GM18511 (cell line): ENCODE measurements at regions not wholly inside any gene's neighbourhood (a gene's known extent, or its start where the extent isn't known, plus 50 kb on each side); places are given as distances from the start of the nearest gene placed in this dataset.

Experiments
- ATAC-seq: cut with Tn5 transposase; IDR thresholded peaks from one replicate; pipeline ENCODE4 v1.9.1; 2021; ENCODE audit warnings: mild to moderate bottlenecking, moderate library complexity; ENCODE audit not compliant: unreplicated experiment

DNA sequence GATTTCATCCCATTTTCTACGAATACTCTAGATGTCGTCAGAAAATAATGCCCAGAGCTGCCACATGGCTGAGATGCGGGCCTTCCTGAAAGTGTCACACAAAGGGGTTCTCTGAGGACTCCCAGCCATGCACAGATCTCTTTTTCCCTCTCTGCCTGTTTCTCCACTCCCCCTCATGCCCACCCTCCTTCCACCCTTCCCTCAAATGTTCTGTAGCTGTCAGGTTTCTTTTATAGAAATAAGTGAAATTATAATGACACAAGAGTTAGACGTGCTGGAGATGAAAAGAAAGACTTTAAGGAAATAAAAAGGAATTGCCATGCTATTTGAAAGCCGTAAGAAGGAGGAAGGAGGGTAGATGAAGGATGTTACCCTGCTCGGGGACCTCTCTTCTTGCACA lies 819.3 kb upstream of the CELF2 start:
- no peak for ATAC-seq

DNA sequence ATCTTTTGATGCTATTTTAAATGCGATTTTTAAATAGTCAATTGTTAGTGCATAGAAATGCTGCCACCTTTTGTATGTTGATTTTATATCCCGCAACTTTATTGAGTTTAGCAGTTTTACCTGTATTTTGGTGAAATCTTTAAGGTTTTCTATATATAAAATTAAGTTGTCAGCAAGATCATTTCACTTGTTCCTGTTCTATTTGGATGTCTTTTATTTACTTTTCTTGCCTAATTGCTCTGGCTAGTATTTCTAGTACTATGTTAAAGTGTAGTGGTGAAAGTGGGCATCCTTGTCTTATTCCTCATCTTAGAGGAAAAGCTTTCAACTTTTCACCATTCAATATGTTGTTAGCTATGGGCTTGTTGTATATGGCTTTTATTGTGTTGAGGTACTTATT lies 813.3 kb upstream of the CELF2 start:
- ATAC-seq: no peak

DNA sequence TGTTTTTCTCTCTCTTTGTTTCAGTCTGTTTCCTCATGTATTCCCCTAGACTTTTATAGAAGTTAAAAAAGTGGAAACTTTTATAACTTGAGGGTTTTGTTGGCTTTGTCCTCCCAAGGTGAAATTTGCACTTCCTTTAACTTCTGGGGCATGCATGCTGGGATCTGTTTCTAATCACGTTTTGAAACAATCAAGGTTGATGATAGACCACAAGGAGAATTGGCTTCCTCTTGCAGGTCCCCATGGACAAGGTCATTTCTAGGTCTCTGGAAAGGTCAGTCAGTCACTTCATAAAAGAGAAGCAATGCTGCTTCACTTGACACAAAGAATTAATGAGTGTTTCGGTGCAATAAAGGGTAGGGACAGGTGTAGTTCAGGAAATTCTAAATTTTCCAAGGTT lies 811.8 kb upstream of the CELF2 start:
- no peak for ATAC-seq

DNA sequence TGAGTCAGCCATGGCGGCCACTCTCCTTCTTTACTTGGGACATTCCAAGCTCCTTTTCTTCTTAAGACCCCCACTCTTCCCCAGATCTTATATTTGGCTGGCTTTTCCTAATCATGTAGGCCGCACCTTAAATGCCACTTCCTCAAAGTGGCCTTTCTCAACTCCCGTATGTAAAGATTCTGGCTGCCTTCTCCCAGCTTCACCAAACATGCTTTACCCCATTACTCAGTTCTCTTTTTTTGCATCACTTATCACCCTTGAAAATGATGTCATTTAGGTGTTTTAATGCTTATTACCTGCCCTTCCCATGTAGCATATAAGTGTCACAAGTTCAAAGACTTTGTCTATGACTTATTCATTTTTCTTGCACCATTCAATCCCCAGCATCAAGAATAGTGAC lies 810.1 kb upstream of the CELF2 start:
- ATAC-seq: no peak

DNA sequence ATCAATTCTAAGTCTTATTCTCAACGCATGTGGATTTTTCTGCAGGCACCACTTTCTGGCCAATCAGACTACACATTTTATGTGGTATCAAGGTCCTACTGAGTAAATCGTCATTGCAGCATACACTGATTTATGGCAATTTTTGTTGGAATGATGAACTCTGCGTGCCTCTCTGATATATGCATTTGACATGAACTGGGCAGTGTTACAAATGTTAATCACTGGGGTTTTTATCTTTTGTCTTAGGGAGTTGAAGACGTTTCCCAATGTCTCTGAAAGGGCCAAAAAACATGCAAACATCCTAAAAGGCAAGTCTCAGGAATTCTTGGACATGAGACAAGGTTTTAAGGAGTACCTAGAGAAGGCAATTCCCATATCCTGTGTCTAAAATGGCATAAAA lies 809.5 kb upstream of the CELF2 start:
- no peak for ATAC-seq

DNA sequence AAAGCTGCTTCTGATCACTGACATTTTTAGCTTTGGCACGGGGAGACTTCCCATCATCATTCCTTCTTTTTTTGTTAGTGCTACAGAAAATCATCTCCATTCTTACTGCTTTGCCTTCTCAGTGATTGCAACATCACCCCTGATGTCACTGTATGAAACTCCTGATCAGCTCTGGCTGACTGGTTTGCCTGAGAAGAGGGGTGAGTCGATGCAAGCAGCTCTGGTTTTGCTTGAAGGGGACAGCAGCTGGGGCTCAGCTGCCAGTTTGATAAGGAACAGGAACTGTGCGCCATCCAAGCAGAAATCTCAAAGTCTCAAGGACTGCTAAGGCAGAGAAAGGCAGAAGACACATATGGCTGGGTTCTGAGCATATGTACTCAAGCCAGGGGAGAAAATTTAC lies 808.5 kb upstream of the CELF2 start:
- no peak for ATAC-seq

DNA sequence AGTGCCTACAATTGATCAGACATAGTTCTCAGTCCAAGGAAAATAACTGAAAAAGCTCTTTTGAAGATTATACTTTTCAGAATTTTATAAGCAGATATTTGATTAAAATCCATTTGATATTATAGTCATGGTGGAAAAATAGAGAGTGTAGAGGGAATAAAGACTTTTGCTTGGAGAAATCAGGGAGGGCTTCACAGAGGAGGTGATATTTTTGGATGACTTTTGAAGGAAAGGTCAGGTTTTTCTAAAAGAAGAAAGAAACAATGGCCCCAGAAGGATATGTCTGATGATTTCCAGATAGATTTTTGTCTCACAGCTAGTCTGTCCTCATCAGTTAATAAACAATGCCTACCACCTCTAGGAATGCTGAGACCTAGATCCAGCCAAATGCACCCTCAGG lies 806.3 kb upstream of the CELF2 start:
- no peak for ATAC-seq

DNA sequence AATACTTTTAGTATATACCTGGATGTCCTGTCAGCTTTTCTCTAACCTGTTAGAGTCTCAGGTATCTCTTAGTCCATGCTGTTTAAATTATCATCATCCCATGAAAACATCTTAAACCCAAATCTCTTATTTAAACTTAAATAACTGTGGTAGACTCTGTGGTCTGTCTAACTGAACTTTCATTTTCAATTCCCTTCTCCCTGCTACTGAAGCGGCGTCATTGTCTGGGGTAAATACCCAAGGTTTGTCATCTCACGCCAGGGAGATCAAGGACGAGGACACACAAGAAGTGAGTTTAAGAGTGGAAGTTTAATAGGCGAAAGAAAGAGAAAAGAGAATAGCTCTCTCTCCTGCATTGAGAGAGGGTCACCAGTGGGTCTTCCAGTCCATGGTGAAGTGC lies 804.4 kb upstream of the CELF2 start:
- ATAC-seq: no peak

DNA sequence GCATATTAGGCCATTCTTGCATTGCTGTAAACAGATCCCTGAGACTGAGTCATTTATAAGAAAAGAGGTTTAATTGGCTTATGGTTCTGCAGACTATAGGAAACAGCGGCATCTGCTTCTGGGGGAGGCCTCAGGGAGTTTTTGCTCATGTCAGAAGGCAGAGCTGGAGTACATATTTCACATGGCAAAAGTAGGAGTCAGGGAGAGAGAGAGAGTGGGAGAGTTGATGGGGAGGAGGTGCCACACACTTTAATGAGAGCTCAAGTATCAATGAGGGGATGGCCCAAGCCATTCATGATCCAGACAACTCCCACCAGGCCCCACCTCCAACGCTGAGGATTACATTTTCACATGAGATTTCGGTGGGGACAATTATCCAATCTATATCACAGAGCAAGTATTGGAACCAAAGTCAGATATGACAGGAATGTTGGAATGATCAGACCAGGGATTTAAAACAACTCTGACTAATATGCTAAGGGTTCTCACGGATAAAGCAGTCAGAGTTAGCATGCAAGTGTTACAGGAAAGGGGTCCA lies 795.3 kb upstream of the CELF2 start:
- no peak for ATAC-seq

DNA sequence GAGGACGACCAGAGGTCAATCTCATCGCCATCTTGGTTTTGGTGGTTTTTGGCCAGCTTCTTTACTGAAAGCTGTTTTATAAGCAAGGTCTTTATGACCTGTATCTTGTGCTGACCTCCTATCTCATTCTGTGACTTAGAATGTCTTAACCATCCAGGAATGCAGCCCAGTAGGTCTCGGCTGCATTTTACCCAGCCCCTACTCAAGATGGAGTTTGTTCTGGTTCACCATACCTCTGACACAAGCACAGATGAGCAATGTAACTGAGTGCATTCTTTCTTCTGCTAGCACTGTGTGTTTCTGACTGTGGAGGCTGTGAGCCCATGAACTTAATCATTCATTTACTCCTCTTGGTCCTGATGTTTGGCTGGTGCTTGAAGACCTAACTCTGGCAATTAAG lies 794.5 kb upstream of the CELF2 start:
- ATAC-seq: no peak

DNA sequence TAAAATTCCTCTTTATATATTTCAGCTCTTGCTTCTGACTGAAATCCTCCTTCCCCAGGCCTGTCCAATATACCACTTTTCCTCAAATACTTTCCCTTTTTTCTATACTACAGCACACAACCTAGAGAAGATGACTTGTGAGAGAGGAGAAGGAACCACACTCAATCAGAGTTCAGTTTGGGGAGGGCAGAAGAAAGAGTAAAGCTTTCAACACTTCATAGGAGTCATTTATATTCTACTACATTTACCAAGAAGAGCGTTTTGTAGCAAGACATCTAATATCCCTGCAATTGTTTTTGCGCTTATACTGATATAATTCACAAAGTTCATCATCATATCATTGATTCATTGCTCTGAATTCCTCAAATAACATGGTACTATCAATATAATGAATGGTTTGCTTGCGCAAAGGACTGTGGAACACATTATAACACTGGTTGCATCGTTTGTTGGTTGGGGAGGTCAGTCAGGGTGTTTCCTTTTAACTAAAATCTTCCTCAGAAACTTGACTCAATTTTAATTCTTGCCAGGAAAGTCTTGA lies 792.5 kb upstream of the CELF2 start:
- ATAC-seq: no peak

DNA sequence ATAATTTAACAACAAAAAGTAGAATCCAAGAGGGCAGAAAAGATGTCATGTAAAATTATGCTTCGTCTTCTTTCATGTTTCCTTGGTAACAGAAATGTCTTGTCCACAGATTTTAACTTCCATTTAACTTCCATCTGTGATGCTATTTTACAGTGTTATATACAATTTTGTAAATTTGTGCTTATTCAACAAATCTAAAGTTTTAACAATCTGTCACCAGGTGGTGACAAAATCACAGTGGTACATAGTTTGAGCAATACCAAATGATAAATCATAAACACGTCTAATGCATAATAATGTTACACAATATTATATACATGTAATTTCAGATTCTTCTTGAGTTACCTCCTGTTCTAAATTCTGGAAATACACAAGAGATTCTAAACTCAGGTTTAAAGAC lies 784.4 kb upstream of the CELF2 start:
- ATAC-seq: no peak

DNA sequence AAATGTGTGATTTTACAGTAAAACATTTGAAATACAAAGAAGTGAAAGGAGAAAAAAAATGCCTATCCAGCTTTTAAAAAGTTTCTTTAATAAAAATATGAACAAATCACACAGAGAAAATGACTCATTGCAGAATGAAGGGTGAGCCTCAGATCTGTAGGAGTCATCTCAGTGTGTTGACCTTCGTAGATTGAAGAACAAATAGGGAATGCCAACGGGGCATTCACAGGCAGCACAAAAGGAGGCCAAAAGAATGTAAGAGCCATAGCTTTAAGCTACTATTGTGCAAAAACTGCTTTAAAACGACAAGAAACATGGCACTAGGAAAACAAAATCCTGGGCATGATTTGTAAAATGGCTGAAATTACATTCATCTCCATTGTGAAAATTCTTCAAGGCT lies 782.7 kb upstream of the CELF2 start:
- no peak for ATAC-seq

DNA sequence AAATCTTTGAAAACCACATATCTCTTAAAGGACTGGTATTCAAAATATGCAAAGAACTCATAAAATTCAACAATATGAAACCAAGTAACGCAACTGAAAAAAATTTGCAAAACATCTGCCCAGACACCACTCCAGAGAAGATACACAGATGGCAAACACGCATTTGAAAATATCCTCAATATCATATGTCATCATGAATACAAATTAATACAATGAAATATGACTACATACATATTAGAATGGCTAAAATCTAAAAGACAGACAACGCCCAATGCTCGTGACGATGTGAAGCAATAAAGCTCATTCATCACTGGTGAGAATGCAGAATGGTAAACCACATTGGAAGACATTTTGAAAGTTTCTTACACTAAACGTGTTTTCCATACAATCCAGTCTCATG lies 770.1 kb upstream of the CELF2 start:
- no peak for ATAC-seq

DNA sequence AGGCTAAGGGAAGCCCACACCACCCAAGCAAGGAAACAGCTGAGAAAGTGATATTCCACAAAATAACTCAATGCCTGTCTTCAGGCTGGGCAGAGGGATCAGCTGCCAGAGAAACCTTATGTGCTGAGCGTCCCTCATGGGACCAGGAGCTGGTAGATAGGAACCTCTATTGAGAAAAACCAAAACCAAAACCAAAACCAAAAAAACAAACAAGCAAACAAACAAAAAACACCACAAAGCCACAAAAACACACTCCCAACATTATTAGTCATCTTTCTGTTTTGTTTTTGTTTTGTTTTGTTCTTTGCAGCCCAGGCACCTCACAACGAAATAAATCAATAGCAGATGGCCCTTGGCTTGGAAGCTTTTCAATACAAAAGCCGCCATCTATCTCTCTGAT lies 760.8 kb upstream of the CELF2 start:
- ATAC-seq: no peak

DNA sequence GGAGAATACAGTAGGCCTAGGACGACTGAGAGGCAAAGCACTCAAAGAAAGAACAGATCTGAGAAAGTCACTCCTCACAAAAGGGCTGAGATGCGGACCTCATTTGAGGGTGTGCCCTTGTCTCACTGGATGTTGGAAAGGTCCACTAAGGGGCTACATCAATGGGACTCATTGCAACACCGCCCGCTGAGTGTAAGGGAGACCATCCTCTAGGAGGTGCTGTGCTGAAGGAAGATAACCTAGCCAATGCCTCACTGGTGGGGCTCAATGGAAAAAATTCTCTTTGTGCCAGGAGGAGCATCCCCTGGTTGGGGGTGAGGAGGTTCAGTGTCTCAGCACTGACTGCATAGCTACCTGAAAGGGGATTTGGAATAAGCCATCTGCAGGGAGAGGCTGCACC lies 758.7 kb upstream of the CELF2 start:
- ATAC-seq: no peak

DNA sequence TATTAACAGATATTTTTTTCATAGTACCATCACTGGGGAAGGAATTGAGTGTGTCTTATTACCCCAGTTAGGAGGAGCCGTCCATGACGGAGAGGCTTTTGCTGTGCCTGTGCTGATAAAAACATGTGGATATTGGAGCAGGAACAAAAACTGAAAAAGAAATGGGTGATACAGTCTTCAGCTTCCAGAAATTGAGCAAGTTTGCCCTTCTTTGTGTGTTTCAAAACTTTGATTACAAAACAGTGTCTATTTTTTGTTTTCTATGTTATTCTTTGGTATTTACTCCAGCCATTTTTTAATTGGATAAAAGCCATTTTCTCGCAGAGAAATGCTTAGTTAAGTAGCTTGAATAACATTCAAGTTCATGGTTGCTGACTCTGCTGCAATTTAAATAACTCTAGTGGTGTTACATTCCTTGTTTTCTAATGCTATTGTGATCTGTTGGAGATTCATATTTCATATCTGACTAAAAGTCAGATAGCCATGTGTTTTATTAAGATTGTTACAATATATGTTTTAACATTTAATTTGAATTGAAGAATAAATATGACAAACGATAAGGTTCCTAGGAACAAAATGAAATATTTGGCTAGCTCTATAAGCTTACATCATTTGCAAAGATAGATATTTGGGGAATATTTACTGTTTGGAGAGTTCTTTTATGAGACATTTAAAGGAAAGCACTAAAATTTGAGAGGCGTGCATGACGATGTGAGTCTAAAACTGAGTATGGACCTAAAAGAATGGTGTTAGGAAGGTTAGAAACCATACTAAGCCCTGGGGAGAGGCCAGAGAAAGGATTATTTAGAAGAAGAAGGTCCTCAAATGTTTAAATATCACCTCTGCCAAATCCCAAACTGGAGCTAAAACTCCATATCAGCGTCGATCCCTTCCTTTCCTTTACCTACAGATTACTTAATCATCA lies 747.3 kb upstream of the CELF2 start:
- ATAC-seq: no peak

DNA sequence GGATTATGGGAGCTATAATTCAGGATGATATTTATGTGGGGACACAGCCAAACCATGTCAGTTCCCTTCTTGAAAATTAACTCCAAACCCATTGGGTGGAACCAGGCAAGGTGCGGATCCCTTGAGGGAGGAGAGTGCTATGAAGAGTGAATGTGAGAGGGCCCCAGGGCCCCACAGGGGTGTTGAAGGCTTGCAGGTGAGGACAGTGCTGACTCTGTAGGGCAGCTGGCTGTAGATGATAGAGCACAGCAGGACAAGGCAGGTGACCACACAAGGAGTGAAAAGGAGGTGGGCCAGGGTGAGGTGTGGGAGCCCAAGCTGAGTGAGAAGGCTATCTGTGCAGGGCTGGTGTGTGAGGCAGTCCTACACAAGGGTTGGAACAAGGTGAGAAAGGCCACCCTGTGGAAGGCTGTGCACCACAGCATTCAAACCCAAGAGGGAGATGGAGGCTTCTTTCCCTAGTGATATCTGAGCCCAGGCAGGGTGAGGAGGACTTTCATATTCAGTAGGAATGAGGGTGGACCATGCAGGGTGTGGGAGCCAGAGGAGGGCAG lies 746.0 kb upstream of the CELF2 start:
- no peak for ATAC-seq

DNA sequence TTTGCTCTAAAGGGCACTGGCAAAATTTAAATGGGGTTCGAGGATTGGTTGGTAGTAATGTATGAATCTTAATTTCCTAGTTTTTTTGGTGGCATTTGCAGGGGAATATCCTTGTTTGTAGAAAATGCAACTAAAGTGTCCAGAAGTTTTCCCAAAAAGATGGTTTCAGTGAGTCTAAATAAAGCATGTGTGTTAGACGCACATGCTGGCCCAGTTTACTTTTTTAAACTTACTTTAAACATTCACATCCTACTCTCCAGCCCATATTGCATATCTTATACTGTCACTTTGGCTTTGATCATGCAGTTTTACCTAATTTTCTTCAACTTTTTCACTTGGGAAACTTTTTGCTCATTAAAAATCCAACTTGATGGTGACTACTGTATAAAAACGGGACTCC lies 744.0 kb upstream of the CELF2 start:
- ATAC-seq: no peak

DNA sequence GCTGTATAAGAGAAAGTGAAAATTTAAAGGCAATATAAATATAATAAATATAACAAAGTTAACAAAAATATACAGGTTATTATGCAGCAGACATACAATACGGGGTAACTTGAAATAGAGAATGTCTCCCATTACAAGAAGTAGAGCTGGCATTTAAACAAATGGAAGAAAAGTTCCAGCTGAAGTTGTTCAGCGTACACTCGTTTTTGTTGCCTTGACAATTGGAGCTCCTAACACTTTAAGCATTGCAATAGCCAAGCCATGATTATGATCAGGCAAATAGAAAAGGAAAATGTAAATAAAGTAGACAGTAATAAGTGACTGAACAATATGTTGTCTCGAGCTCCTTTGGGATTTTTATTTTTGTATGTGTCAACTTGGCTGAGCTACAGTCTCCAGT lies 737.8 kb upstream of the CELF2 start:
- no peak for ATAC-seq

DNA sequence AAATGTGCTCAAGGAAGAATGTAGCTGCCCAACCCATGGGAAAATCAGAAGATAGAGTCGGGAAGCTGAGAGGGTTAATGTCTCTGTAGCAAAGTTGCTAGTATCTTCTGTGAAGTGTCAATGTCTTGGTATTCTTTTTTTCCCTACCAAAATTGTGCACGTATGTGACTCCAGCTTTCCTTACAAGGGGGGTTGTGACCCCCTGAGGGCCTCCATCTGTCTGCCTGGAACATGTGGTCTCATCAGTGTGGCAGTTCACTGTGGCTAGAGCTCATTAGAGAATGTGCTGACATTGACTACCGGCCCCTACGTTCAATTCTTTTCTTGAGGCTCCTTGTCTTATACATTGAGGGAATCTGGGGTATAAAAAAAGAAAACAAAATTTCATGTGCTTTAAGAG lies 725.2 kb upstream of the CELF2 start:
- ATAC-seq: no peak

DNA sequence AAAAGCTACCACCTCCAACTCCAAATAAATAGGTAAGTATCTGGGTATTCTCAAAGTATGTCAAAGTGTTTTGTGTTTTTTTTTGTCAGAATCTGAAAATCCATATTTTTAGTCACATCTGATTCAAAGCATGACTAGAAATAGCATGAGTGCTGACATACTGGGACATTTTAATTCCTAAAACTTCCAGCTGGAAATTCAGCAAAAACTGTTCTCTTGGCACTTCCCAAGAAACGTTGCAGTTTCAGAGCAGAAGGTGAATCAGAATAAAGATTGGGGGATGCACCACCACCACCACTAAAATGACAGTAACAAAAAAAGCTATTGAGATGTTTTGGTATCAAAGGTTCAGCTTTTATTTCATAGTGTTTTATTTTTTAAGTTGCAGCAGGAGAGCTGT lies 724.6 kb upstream of the CELF2 start:
- ATAC-seq: no peak
